ENCODE measurements at regions not wholly inside any gene's neighbourhood (a gene's known extent, or its start where the extent isn't known, plus 50 kb on each side); places are given as distances from the start of the nearest gene placed in this dataset.
A peak's percentile ranks its signal among the peaks of the same experiment; 100 is the strongest.

DNA sequence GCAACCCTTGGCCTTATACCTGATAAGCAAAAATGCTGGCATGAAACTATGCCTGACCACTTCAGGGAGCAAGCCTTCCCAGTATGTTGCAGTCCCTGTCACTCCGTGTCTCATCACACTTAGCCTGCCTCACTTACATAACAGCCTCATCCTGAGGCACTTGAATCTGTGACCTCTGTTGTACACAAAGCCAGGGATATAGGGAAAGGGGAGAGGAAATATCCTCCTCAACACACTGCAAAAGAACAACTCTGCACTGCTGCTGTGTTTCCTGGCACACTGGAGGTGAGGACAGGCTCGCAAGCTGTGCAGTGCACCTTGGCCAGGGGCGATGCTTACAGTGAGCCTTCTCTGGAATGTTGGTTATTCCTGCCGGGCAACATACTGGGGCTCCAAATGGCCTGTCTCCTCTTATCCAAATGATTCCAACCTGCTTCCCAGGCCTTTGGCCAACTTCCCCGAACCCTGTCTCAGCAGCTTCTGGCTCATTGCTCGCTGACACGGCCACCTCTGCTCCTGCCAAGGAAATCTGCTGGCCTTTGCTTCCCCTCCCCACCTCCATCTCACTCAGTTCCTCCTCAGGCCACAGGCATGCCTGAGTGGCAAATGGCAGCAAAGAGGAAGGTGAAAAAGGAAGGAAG, 109.2 kb downstream of the CD47 start:
- H3K36me3 ChIP-seq (ENCODE audit: control insufficient read depth, insufficient read depth, low read length, severe bottlenecking) = no peaks in the 10 kb centered on the region
- no peak overlapping the region for H3K9ac ChIP-seq (ENCODE audit: low read length)
- no peak for DNase-seq (ENCODE audit: low read depth)
- H3K4me1 ChIP-seq (ENCODE audit: control insufficient read depth, insufficient read depth, low read length) = peaks cover 7% of the 10 kb centered on the region
- H3K9me3 ChIP-seq (ENCODE audit: control insufficient read depth, low read length) = no peaks in the 10 kb centered on the region
- H3K27me3 ChIP-seq (replicated peaks; ENCODE audit: control insufficient read depth, insufficient read depth, low read length) = no peaks in the 10 kb centered on the region
- no peak overlapping the region for H3K4me3 ChIP-seq (ENCODE audit: low read length)

GRCh38 chr3:107979538-107979937, 111.3 kb downstream of the CD47 start:
- no peak for DNase-seq (ENCODE audit: low read depth)
- H3K9ac ChIP-seq (ENCODE audit: low read length) = no peak overlapping the region
- no peaks in the 10 kb centered on the region for H3K36me3 ChIP-seq (ENCODE audit: control insufficient read depth, insufficient read depth, low read length, severe bottlenecking)
- H3K4me3 ChIP-seq (ENCODE audit: low read length) = no peak overlapping the region
- H3K9me3 ChIP-seq (ENCODE audit: control insufficient read depth, low read length) = no peaks in the 10 kb centered on the region
- H3K27me3 ChIP-seq (replicated peaks; ENCODE audit: control insufficient read depth, insufficient read depth, low read length) = no peaks in the 10 kb centered on the region
- H3K4me1 ChIP-seq (ENCODE audit: control insufficient read depth, insufficient read depth, low read length) = peaks cover 4% of the 10 kb centered on the region

- Histone ChIP-seq H3K4me3 (ENCODE audit: low read length) (no peak overlapping the region), H3K9ac (ENCODE audit: low read length) (no peak overlapping the region), H3K9me3 (ENCODE audit: control insufficient read depth, low read length) (no peaks in the 10 kb centered on the region), H3K27me3 (replicated peaks; ENCODE audit: control insufficient read depth, insufficient read depth, low read length) (no peaks in the 10 kb centered on the region), H3K36me3 (ENCODE audit: control insufficient read depth, insufficient read depth, low read length, severe bottlenecking) (no peaks in the 10 kb centered on the region), H3K4me1 (ENCODE audit: control insufficient read depth, insufficient read depth, low read length) (peaks cover 4% of the 10 kb centered on the region)
- no peak for DNase-seq (ENCODE audit: low read depth)
Measured at GRCh38 chr3:107978131-107979055, 112.4 kb downstream of the CD47 start.

- Histone ChIP-seq H3K9ac (ENCODE audit: low read length) (no peak overlapping the region), H3K36me3 (ENCODE audit: control insufficient read depth, insufficient read depth, low read length, severe bottlenecking) (no peaks in the 10 kb centered on the region), H3K4me1 (ENCODE audit: control insufficient read depth, insufficient read depth, low read length) (peaks cover 4% of the 10 kb centered on the region), H3K4me3 (ENCODE audit: low read length) (no peak overlapping the region), H3K9me3 (ENCODE audit: control insufficient read depth, low read length) (no peaks in the 10 kb centered on the region), H3K27me3 (replicated peaks; ENCODE audit: control insufficient read depth, insufficient read depth, low read length) (no peaks in the 10 kb centered on the region)
- DNase-seq (ENCODE audit: low read depth) = no peak
Measured at GRCh38 chr3:107977221-107978130, 113.4 kb downstream of the CD47 start.

DNA sequence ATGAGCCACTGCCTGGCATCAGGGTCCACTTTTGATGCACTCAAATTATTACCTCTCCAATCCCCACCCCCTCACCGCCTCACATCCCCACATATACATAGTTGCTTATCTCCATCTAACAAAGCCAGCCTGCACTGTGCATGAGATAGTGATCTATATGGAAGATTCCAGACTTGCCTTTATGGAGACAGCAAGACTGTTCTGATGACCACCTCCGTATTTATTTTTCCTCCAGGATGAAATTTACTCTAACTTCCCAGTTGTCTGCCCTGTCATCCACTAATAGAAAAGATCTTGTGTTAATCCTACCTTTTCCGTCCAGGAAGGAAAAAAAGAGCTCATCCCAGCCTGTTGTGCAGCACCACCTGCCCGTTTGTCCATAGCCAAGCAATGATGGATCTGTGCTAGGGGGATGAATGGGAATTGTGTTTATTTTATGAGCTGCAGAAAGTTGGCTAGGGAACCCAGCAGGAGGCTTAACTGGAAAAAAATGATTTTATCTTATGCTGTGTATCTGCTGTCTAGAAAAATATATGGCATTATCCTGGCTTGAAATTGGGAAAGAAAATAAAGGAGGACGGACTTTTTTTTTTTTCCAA, 114.5 kb downstream of the CD47 start:
- H3K9ac ChIP-seq (ENCODE audit: low read length) = no peak overlapping the region
- no peak overlapping the region for H3K4me3 ChIP-seq (ENCODE audit: low read length)
- no peaks in the 10 kb centered on the region for H3K9me3 ChIP-seq (ENCODE audit: control insufficient read depth, low read length)
- no peaks in the 10 kb centered on the region for H3K4me1 ChIP-seq (ENCODE audit: control insufficient read depth, insufficient read depth, low read length)
- H3K27me3 ChIP-seq (replicated peaks; ENCODE audit: control insufficient read depth, insufficient read depth, low read length) = no peaks in the 10 kb centered on the region
- no peak for DNase-seq (ENCODE audit: low read depth)
- H3K36me3 ChIP-seq (ENCODE audit: control insufficient read depth, insufficient read depth, low read length, severe bottlenecking) = no peaks in the 10 kb centered on the region

DNA sequence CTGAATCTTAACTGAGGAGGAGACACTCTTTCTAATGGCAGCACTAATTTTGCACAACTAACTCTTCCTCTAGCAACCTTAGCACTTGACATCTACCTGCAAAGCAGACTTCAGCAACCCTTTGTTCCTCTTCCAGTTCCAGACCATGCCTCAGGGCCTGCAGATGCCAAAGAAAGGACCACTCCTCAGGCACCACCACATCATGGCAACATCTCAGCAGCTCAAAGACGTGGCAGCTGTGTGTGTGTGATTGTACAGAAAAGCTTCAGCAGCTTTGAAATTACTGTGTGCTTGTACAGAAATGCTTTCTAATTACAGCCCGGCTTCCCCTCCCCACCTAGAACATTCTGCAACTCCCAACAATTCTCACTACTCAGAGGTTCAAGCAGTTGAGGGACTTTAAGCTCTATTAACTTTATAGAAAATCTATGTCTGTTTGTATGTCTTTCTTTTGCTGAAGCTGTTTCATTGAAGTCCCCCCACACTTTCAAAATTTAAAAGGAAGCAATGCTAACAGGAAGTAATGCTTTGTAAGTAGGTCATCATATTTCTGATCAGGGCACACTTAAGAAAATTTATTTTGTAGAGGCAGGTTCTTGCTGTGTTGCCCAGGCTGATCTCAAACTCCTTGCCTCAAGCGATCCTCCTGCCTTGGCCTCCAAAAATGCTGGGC, 115.2 kb downstream of the CD47 start:
- Histone ChIP-seq H3K27me3 (replicated peaks; ENCODE audit: control insufficient read depth, insufficient read depth, low read length) (no peaks in the 10 kb centered on the region), H3K4me1 (ENCODE audit: control insufficient read depth, insufficient read depth, low read length) (no peaks in the 10 kb centered on the region), H3K9me3 (ENCODE audit: control insufficient read depth, low read length) (no peaks in the 10 kb centered on the region), H3K4me3 (ENCODE audit: low read length) (no peak overlapping the region), H3K9ac (ENCODE audit: low read length) (no peak overlapping the region), H3K36me3 (ENCODE audit: control insufficient read depth, insufficient read depth, low read length, severe bottlenecking) (no peaks in the 10 kb centered on the region)
- DNase-seq (ENCODE audit: low read depth) = no peak

DNA sequence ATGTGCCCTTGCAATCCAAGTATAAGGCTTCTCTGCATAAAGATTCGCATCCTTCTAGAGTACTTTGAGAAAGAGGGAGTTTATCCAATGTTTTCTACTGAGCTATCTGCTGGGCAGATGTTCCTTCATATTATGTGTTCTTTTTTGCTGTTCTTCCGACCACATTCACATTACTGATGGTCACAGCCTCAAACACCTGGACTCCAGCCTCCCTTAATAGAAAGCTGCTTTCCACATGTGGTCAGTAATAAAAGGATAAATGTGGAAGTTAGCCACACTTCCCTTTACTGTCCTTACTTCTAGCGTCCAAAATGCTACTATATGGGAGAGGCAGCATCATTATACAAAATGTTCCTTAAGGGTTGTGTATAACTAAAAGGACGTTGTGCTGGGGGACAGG, 116.9 kb downstream of the CD47 start:
- no peak for DNase-seq (ENCODE audit: low read depth)
- H3K9me3 ChIP-seq (ENCODE audit: control insufficient read depth, low read length) = no peaks in the 10 kb centered on the region
- H3K4me1 ChIP-seq (ENCODE audit: control insufficient read depth, insufficient read depth, low read length) = no peaks in the 10 kb centered on the region
- H3K27me3 ChIP-seq (replicated peaks; ENCODE audit: control insufficient read depth, insufficient read depth, low read length) = no peaks in the 10 kb centered on the region
- no peak overlapping the region for H3K9ac ChIP-seq (ENCODE audit: low read length)
- H3K4me3 ChIP-seq (ENCODE audit: low read length) = no peak overlapping the region
- no peaks in the 10 kb centered on the region for H3K36me3 ChIP-seq (ENCODE audit: control insufficient read depth, insufficient read depth, low read length, severe bottlenecking)

DNA sequence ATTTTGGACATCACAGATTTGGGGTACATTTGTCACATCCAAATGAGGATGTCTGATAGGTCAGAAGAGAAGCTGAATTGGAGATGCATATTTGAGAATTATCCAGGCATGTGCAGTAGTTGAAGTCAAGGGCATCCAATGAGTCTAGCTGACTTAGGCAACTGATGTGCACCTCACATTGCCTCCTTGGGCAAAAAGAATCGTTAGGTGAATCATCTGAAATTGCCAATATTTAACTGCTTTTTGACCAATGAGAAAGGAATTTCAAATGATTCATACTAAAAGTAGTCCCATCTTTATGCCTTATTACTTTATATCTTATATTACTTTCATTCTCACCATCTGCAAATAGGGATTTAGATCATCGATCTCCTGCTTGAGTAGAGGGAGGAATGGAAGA, 117.7 kb downstream of the CD47 start:
- Histone ChIP-seq H3K4me1 (ENCODE audit: control insufficient read depth, insufficient read depth, low read length) (no peaks in the 10 kb centered on the region), H3K9me3 (ENCODE audit: control insufficient read depth, low read length) (no peaks in the 10 kb centered on the region), H3K4me3 (ENCODE audit: low read length) (no peak overlapping the region), H3K36me3 (ENCODE audit: control insufficient read depth, insufficient read depth, low read length, severe bottlenecking) (no peaks in the 10 kb centered on the region), H3K9ac (ENCODE audit: low read length) (no peak overlapping the region), H3K27me3 (replicated peaks; ENCODE audit: control insufficient read depth, insufficient read depth, low read length) (no peaks in the 10 kb centered on the region)
- DNase-seq (ENCODE audit: low read depth) = peak; percentile 3

DNA sequence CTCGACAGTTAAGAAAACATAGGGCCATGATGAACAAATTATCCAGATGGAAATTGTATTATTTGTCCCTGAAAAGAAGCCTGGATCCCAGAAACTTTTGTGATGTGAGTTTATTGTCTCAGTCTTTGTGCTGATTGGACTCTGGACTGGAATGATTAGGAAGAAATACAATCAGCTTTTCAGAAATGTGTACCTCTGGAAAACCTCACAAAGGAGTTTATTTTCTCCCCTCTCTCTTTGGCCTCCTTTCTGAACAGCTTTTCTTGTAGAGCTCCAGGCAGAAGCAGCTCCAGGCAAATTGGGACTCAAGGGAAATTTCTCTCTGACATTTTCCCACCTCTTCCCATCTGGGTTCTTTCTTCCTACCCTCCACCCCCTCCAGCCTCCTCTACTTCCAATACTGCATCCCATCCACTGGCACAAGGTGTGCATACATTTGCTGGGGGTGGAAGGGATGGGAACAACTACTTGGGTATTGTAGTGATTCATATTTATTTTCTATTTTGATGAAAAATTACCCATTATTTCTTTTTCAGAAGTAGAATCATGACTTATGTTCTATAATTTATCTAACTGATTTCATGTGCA, 119.7 kb downstream of the CD47 start:
- no peak for DNase-seq (ENCODE audit: low read depth)
- H3K27me3 ChIP-seq (replicated peaks; ENCODE audit: control insufficient read depth, insufficient read depth, low read length) = no peaks in the 10 kb centered on the region
- H3K9me3 ChIP-seq (ENCODE audit: control insufficient read depth, low read length) = no peaks in the 10 kb centered on the region
- no peak overlapping the region for H3K4me3 ChIP-seq (ENCODE audit: low read length)
- H3K36me3 ChIP-seq (ENCODE audit: control insufficient read depth, insufficient read depth, low read length, severe bottlenecking) = no peaks in the 10 kb centered on the region
- H3K4me1 ChIP-seq (ENCODE audit: control insufficient read depth, insufficient read depth, low read length) = no peaks in the 10 kb centered on the region
- no peak overlapping the region for H3K9ac ChIP-seq (ENCODE audit: low read length)

- Histone ChIP-seq H3K4me3 (ENCODE audit: low read length) (no peak overlapping the region), H3K9me3 (ENCODE audit: control insufficient read depth, low read length) (no peaks in the 10 kb centered on the region), H3K27me3 (replicated peaks; ENCODE audit: control insufficient read depth, insufficient read depth, low read length) (no peaks in the 10 kb centered on the region), H3K4me1 (ENCODE audit: control insufficient read depth, insufficient read depth, low read length) (no peaks in the 10 kb centered on the region), H3K9ac (ENCODE audit: low read length) (no peak overlapping the region), H3K36me3 (ENCODE audit: control insufficient read depth, insufficient read depth, low read length, severe bottlenecking) (no peaks in the 10 kb centered on the region)
- DNase-seq (ENCODE audit: low read depth) = peak; percentile 48
Measured at GRCh38 chr3:107969994-107970819, 120.6 kb downstream of the CD47 start.

All from adipocyte (in vitro differentiated cells).